ENCODE measurements at regions not wholly inside any gene's neighbourhood (a gene's known extent, or its start where the extent isn't known, plus 50 kb on each side); places are given as distances from the start of the nearest gene placed in this dataset.
"Not testable (repeated sequence)": the region's sequence is repeated elsewhere in the genome, so short reads cannot be mapped to it uniquely, and the experiment has no call there.

GRCh38 chr6:112401083-112401482 lies 54.0 kb downstream of the RFPL4B start:
- DNase-seq (ENCODE audit: low read depth in 2 of 2) = no peak

GRCh38 chr6:112407101-112407590 lies 60.0 kb downstream of the RFPL4B start:
- DNase-seq (ENCODE audit: low read depth in 2 of 2) = no peak

GRCh38 chr6:112408522-112408921 lies 61.4 kb downstream of the RFPL4B start:
- DNase-seq (ENCODE audit: low read depth in 2 of 2) = no peak

- no peak for DNase-seq (ENCODE audit: low read depth in 2 of 2)
Observed at GRCh38 chr6:112409311-112409710, 62.2 kb downstream of the RFPL4B start.

- no peak for DNase-seq (ENCODE audit: low read depth in 2 of 2)
Observed at GRCh38 chr6:112413780-112414179, 66.7 kb downstream of the RFPL4B start.

- DNase-seq (ENCODE audit: low read depth in 2 of 2) = no peak
Observed at GRCh38 chr6:112415366-112415765, 68.2 kb downstream of the RFPL4B start.

GRCh38 chr6:112416866-112417265 lies 69.7 kb downstream of the RFPL4B start:
- no peak for DNase-seq (ENCODE audit: low read depth in 2 of 2)

- DNase-seq (ENCODE audit: low read depth in 2 of 2) = not testable (repeated sequence)
Observed at GRCh38 chr6:112427011-112427410, 79.9 kb downstream of the RFPL4B start.

- no peak for DNase-seq (ENCODE audit: low read depth in 2 of 2)
Observed at GRCh38 chr6:112427499-112427898, 80.4 kb downstream of the RFPL4B start.

GRCh38 chr6:112428477-112428876 lies 81.3 kb downstream of the RFPL4B start:
- DNase-seq (ENCODE audit: low read depth in 2 of 2) = no peak

- DNase-seq (ENCODE audit: low read depth in 2 of 2) = no peak
Observed at GRCh38 chr6:112429226-112429625, 82.1 kb downstream of the RFPL4B start.

GRCh38 chr6:112431803-112432202 lies 84.7 kb downstream of the RFPL4B start:
- no peak for DNase-seq (ENCODE audit: low read depth in 2 of 2)

GRCh38 chr6:112432853-112433252 lies 85.7 kb downstream of the RFPL4B start:
- no peak for DNase-seq (ENCODE audit: low read depth in 2 of 2)

- no peak for DNase-seq (ENCODE audit: low read depth in 2 of 2)
Observed at GRCh38 chr6:112433457-112433856, 86.3 kb downstream of the RFPL4B start.

- DNase-seq (ENCODE audit: low read depth in 2 of 2) = no peak
Observed at GRCh38 chr6:112434896-112435435, 87.8 kb downstream of the RFPL4B start.

- no peak for DNase-seq (ENCODE audit: low read depth in 2 of 2)
Observed at GRCh38 chr6:112437058-112437457, 89.9 kb downstream of the RFPL4B start.

GRCh38 chr6:112439010-112439409 lies 91.9 kb downstream of the RFPL4B start:
- DNase-seq (ENCODE audit: low read depth in 2 of 2) = no peak

- no peak for DNase-seq (ENCODE audit: low read depth in 2 of 2)
Observed at GRCh38 chr6:112439432-112439831, 92.3 kb downstream of the RFPL4B start.

GRCh38 chr6:112441607-112442006 lies 94.5 kb downstream of the RFPL4B start:
- DNase-seq (ENCODE audit: low read depth in 2 of 2) = no peak

- DNase-seq (ENCODE audit: low read depth in 2 of 2) = no peak
Observed at GRCh38 chr6:112443179-112444065, 96.3 kb downstream of the RFPL4B start.

GRCh38 chr6:112448786-112449185 lies 101.7 kb downstream of the RFPL4B start:
- DNase-seq (ENCODE audit: low read depth in 2 of 2) = not testable (repeated sequence)

GRCh38 chr6:112450663-112451062 lies 103.5 kb downstream of the RFPL4B start:
- no peak for DNase-seq (ENCODE audit: low read depth in 2 of 2)

GRCh38 chr6:112457886-112458285 lies 110.8 kb downstream of the RFPL4B start:
- no peak for DNase-seq (ENCODE audit: low read depth in 2 of 2)

Data from stimulated activated CD4-positive, alpha-beta T cell treated with anti-CD3 and anti-CD28 coated beads, Interleukin-1b, Interleukin-23, amount 100 ng/mL, for 4 hours (primary cell).